Tibial artery (tissue), 4 donors: ENCODE measurements at regions not wholly inside any gene's neighbourhood (a gene's known extent, or its start where the extent isn't known, plus 50 kb on each side); places are given as distances from the start of the nearest gene placed in this dataset.

ENCODE experiments used
- DNase-seq, 2 donors: peaks; one replicate each; pipeline ENCODE4 v3.0.0-alpha.2; 2019
- H3K27ac ChIP-seq, 2 donors: fragments of 200-600 bp; sonication (generic) in 1 of 2; 1 replicate in 1 of 2; 2 replicates in 1 of 2; pipeline ENCODE4 v1.5.1; 2018 to 2019; ENCODE audit warnings: mild to moderate bottlenecking in 1 of 2
- H3K27me3 ChIP-seq, 2 donors: fragments of 200-600 bp; sonication (generic) in 1 of 2; one replicate each; pipeline versions ENCODE4 v1.5.1 to v1.6.0; 2016 to 2019
- H3K36me3 ChIP-seq, 3 donors: fragments of 200-600 bp; sonication (generic) in 2 of 3; one replicate each; pipeline ENCODE4 v1.5.1; 2016 to 2019; ENCODE audit warnings: mild to moderate bottlenecking in 2 of 3
- H3K4me1 ChIP-seq, 4 donors: fragments of 200-600 bp; sonication (generic) in 2 of 4; 1 replicate in 3 of 4; 2 replicates in 1 of 4; pipeline ENCODE4 v1.5.1; 2016 to 2019
- H3K4me3 ChIP-seq, 2 donors: fragments of 200-600 bp; sonication (generic) in 1 of 2; 1 replicate in 1 of 2; 2 replicates in 1 of 2; pipeline ENCODE4 v1.5.1; 2018 to 2019; ENCODE audit warnings: mild to moderate bottlenecking in 2 of 2
- H3K9me3 ChIP-seq, 3 donors: fragments of 200-600 bp; sonication (generic) in 1 of 3; one replicate each; pipeline ENCODE4 v1.5.1; 2016 to 2019
- intact Hi-C: fragments of 100-400 bp; cut with DNase I; formaldehyde crosslinking; loops from one replicate; pipeline ENCODE4 v1.15.0; 2023; ENCODE audit warnings: low total_unique reads
- TF ChIP-seq, protein P1 (sequence below), 2 experiments: fragments of 200-600 bp in 1 of 2; fragments of 450-650 bp in 1 of 2; IDR thresholded peaks; one replicate each; pipeline ENCODE4 v1.5.1; 2017 to 2019; ENCODE audit warnings: antibody characterized with exemption in 2 of 2, mild to moderate bottlenecking in 1 of 2, moderate library complexity in 1 of 2

- DNase-seq, result no peak
Measured at GRCh38 chr13:85405316-85405897, 393.8 kb downstream of the SLITRK6 start.

DNA sequence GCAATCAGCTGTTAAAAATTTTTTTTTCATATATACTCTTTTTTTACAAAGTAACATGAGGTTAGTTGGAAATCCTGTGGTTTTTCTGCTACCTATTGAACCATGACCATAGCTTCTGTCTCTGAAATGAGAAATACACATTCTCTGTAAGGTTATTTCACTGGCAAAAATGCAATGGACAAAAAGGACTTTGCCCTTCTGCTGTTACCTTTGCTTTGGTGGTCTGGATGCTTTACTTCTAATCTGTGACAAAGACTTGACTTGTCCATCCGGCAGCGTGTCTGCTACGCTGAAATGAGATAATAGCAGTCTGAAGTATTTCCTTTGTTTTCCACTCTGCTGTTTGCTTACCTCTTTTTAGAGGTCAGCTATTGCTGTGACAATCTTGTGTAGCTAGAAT, 412.8 kb downstream of the SLITRK6 start:
- intact Hi-C loops, result no loop called here
- Histone ChIP-seq H3K27ac (no peak overlapping the region), H3K9me3 (no peaks in the 10 kb centered on the region), H3K36me3 (no peaks in the 10 kb centered on the region), H3K4me3 (no peak overlapping the region), H3K4me1 (no peaks in the 10 kb centered on the region), H3K27me3 (no peaks in the 10 kb centered on the region)
- no peak for DNase-seq
- TF ChIP-seq, protein P1, sequence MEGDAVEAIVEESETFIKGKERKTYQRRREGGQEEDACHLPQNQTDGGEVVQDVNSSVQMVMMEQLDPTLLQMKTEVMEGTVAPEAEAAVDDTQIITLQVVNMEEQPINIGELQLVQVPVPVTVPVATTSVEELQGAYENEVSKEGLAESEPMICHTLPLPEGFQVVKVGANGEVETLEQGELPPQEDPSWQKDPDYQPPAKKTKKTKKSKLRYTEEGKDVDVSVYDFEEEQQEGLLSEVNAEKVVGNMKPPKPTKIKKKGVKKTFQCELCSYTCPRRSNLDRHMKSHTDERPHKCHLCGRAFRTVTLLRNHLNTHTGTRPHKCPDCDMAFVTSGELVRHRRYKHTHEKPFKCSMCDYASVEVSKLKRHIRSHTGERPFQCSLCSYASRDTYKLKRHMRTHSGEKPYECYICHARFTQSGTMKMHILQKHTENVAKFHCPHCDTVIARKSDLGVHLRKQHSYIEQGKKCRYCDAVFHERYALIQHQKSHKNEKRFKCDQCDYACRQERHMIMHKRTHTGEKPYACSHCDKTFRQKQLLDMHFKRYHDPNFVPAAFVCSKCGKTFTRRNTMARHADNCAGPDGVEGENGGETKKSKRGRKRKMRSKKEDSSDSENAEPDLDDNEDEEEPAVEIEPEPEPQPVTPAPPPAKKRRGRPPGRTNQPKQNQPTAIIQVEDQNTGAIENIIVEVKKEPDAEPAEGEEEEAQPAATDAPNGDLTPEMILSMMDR (IDR thresholded peaks at IDR 0.05), result no peak

More at GRCh38 chr13:85405316-85405897, 393.8 kb downstream of the SLITRK6 start:
- Histone ChIP-seq H3K9me3 (no peaks in the 10 kb centered on the region), H3K27me3 (no peaks in the 10 kb centered on the region), H3K27ac (no peak overlapping the region), H3K36me3 (no peaks in the 10 kb centered on the region), H3K4me3 (no peak overlapping the region), H3K4me1 (no peaks in the 10 kb centered on the region)
- TF ChIP-seq, protein P1 (IDR thresholded peaks at IDR 0.05), result no peak
- intact Hi-C loops, result no loop called here

- Histone ChIP-seq H3K4me1 (no peaks in the 10 kb centered on the region), H3K27ac (no peak overlapping the region), H3K4me3 (no peak overlapping the region), H3K9me3 (no peaks in the 10 kb centered on the region), H3K27me3 (no peaks in the 10 kb centered on the region), H3K36me3 (no peaks in the 10 kb centered on the region)
- TF ChIP-seq, protein P1 (IDR thresholded peaks at IDR 0.05), result no peak
- intact Hi-C loops, result no loop called here
- DNase-seq, result no peak
Measured at GRCh38 chr13:85383291-85383690, 415.9 kb downstream of the SLITRK6 start.

DNA sequence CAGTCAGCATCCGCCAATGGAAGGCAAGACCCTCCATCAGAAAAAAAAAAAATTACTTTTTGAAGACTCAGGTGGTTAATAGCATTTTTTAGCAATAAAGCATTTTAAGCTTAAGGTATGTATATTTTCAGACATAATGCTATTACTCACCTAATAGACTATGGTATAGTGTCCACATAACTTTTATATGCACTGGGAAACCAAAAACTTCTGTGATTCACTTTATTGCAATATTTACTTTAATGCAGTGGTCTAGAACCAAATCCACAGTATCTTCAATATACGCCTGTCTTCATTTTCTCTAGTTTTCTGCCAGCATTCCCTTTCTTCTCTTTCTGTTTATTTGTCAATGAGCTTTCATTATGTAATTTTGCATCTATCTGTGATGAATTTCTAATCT, 418.1 kb downstream of the SLITRK6 start:
- TF ChIP-seq, protein P1 (IDR thresholded peaks at IDR 0.05), result no peak
- intact Hi-C loops, result no loop called here
- no peak overlapping the region for H3K27ac ChIP-seq
- H3K27me3 ChIP-seq, result no peaks in the 10 kb centered on the region
- DNase-seq, result no peak
- H3K9me3 ChIP-seq, result no peaks in the 10 kb centered on the region
- H3K4me3 ChIP-seq, result no peak overlapping the region
- H3K36me3 ChIP-seq, result no peaks in the 10 kb centered on the region
- H3K4me1 ChIP-seq, result no peaks in the 10 kb centered on the region

GRCh38 chr13:85379991-85380390, 419.2 kb downstream of the SLITRK6 start:
- Histone ChIP-seq H3K4me1 (no peaks in the 10 kb centered on the region), H3K9me3 (no peaks in the 10 kb centered on the region), H3K36me3 (no peaks in the 10 kb centered on the region), H3K27ac (no peak overlapping the region), H3K4me3 (no peak overlapping the region), H3K27me3 (no peaks in the 10 kb centered on the region)
- intact Hi-C loops, result no loop called here
- no peak for DNase-seq
- TF ChIP-seq, protein P1 (IDR thresholded peaks at IDR 0.05), result no peak

- Histone ChIP-seq H3K36me3 (no peaks in the 10 kb centered on the region), H3K27me3 (no peaks in the 10 kb centered on the region), H3K9me3 (no peaks in the 10 kb centered on the region), H3K4me1 (no peaks in the 10 kb centered on the region), H3K4me3 (no peak overlapping the region), H3K27ac (no peak overlapping the region)
- intact Hi-C loops, result no loop called here
- DNase-seq, result no peak
- TF ChIP-seq, protein P1 (IDR thresholded peaks at IDR 0.05), result no peak
Measured at GRCh38 chr13:85379433-85379832, 419.8 kb downstream of the SLITRK6 start.
